Hematopoietic multipotent progenitor cell treated with erythropoietin and hydrocortisone succinate and interleukin-3 and kit ligand, for 6 days (in vitro differentiated cells): ENCODE measurements at regions not wholly inside any gene's neighbourhood (a gene's known extent, or its start where the extent isn't known, plus 50 kb on each side); places are given as distances from the start of the nearest gene placed in this dataset.
"Not testable (repeated sequence)": the region's sequence is repeated elsewhere in the genome, so short reads cannot be mapped to it uniquely, and the experiment has no call there.

Experiments used
- DNase-seq: peaks from one replicate; pipeline ENCODE4 v3.0.0-alpha.2; 2015

- no peak for DNase-seq
Measured at GRCh38 chr7:156050636-156051569, 238.6 kb upstream of the SHH start.

DNA sequence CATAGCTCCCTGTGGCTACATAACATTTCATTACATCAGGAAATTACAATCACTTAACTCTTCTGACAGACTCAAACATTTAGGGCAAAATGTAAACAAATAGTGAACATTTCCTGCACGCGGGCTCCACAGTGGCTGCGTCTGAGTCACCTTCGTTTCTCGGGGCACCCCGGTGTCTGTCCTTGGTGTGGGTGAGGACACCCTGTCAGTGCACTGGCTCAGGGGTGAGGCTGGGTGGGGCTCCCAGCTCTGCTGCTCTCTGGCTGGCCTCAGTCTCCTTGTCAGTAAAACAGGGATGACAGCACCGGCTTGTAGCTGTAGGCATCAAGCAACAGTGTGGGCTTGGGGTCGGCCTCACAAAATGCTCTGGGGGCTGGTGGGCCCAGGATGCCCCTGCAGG is 237.1 kb upstream of the SHH start:
- no peak for DNase-seq

DNA sequence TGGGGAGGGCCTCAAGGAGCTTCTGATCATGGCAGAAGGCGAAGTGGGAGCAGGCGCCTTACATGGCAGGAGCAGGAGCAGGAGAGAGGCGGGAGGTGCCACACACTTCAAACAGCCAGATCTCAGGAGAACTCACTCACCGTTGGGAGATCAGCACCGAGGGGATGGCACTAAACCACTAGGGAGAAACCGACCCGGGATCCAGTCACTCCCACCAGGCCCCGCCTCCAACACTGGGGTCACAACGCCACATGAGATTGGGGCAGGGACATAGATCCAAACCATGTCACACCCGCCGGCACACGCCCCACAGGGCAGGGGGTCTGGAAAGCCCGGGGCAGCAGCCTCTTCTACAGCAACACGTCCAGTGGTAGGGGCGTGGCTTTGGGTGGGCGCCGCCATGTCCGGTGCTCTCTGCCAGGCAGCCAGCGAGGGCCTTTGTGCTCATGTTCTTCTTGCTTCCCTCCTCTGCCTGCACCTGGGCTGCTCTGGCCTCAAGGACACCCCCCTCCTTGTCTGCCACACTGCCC is 233.8 kb upstream of the SHH start:
- DNase-seq, result no peak

- no peak for DNase-seq
Measured at GRCh38 chr7:156043416-156044178, 231.3 kb upstream of the SHH start.

- DNase-seq, result no peak
Measured at GRCh38 chr7:156041398-156041797, 229.1 kb upstream of the SHH start.

- DNase-seq, result no peak
Measured at GRCh38 chr7:156039971-156040677, 227.9 kb upstream of the SHH start.

DNA sequence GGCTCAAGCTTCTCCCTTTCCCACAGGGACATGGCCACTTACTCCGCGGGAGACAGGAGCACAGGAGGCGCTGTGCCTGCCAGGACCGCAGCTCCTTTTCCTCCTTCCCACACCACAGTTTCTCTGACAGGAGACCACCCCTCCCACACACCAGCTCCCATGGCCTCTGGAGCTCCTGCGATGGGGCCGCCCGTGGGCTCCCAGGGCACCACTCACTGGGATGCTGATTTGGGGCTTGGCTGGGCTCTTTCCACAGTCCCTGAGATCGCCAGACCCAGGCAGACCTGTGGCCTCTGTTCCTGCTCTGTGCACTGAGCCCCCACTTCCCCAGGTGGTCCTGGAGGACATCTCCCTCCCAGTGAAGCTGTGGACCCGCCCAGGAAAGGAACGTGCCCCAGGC is 226.9 kb upstream of the SHH start:
- DNase-seq, result no peak

GRCh38 chr7:156038345-156038744 is 226.1 kb upstream of the SHH start:
- DNase-seq, result no peak

DNA sequence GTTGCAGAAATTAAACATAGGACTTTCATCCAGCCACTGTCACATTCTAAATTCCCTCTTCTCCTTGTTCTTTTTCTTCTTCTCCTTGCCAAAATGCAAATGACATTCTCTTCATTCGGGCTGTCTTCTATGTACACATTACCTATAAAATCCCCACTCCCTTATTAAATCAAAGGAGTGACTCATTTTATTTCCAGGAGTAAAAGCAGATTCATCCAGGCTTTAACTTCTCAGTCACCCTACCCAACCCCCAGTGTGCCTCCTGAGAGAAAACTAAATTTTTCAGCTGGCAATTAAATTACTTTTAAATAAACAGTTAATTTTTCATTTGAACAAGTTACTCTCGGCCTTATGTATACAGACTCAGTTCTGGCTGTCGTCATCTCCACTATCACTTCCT is 223.9 kb upstream of the SHH start:
- no peak for DNase-seq

DNA sequence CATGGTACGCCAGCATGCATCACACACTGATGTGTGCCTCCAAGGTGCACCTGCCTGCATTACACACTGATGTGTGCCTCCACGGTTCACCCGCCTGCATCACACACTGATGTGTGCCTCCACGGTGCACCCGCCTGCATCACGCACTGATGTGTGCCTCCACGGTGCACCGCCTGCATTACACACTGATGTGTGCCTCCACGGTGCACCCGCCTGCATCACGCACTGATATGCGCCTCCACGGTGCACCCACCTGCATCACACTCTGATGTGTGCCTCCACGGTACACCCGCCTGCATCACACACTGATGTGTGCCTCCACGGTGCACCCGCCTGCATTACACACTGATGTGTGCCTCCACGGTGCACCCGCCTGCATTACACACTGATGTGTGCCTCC is 223.1 kb upstream of the SHH start:
- DNase-seq, result not testable (repeated sequence)

GRCh38 chr7:156034397-156034796 is 222.1 kb upstream of the SHH start:
- peak; percentile 56 for DNase-seq

- no peak for DNase-seq
Measured at GRCh38 chr7:156032973-156033372, 220.7 kb upstream of the SHH start.

- no peak for DNase-seq
Measured at GRCh38 chr7:156031679-156032478, 219.6 kb upstream of the SHH start.

GRCh38 chr7:156029460-156030007 is 217.3 kb upstream of the SHH start:
- DNase-seq, result no peak

- no peak for DNase-seq
Measured at GRCh38 chr7:156028521-156028920, 216.3 kb upstream of the SHH start.

DNA sequence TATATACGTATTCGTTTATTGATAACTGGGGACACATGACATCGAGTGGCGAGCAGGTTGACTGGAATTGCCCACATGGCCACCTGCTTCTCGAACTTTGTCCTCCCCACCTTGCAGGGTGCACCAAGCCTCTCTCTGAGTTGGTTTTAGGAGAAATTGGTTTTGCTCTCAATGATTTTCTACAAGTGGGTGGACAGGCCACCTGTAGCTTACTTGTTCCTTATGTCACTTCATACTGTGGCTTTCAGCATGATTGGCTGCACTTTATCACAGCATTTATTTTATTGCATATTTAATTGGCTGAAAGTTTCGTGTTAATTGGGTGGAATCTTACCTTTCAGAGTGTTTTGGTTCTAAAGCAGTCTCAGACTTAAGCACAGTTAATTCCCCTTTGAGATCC is 215.6 kb upstream of the SHH start:
- no peak for DNase-seq

DNA sequence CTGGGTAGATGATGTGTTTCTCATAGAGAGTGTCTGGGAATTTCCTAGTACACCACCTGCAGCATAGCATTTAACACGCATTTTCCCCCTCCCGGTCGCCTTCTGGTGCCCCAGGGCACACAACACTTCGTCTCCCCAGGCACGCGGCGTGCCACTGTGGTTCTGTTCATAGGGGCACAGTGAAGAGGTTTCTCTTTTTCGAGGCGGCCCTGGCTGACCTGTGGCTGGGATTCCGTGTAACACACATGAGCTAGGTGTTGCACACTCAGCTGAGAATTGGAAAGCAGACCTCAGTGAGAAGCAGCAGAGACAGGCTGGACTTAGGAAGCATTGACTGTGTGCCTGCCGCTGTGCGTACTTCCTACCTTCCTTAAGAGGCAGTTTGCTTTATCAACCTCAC is 214.3 kb upstream of the SHH start:
- DNase-seq, result no peak

GRCh38 chr7:156026076-156026600 is 213.9 kb upstream of the SHH start:
- DNase-seq, result no peak

GRCh38 chr7:156025675-156026074 is 213.4 kb upstream of the SHH start:
- DNase-seq, result no peak

GRCh38 chr7:156024201-156024600 is 211.9 kb upstream of the SHH start:
- DNase-seq, result no peak
